ENCODE measurements at regions not wholly inside any gene's neighbourhood (a gene's known extent, or its start where the extent isn't known, plus 50 kb on each side); places are given as distances from the start of the nearest gene placed in this dataset.

DNA sequence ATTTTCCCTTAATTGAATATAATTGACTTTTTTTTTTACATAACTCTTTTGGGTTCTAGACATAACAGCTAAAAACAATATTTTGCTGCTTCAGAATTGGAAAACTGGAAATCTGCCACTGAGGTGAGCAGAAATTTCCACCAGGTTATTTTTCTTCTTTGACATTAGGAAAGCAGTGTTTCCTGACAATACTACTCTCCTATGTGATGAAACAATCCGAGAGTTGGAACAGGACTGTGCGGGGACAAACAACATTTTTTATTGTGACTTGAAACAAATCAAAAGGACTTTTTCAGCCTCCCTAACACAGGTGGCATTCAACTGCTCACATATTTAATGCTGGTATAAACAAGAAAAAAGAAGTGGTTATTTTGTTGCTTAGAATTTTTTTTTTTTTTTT is 237.2 kb downstream of the RNF152 start:
- BruUV-seq (replicated peaks), result no TSS peak
- Histone ChIP-seq H3K36me3 (ENCODE audit: control insufficient read depth in 2 of 2, extremely low read depth in 1 of 2, insufficient read depth in 2 of 2, low read length in 2 of 2) (no peaks in the 10 kb centered on the region), H3K4me2 (ENCODE audit: insufficient read depth, low read length) (no peak overlapping the region), H3K9ac (replicated peaks; ENCODE audit: extremely low read depth, insufficient read depth, low read length) (no peak overlapping the region), H3K9me1 (replicated peaks; ENCODE audit: control insufficient read depth, extremely low read depth, insufficient read depth, low read length) (no peaks in the 10 kb centered on the region), H3K79me2 (ENCODE audit: control insufficient read depth, insufficient read depth, low read length) (no peaks in the 10 kb centered on the region), H2AFZ (ENCODE audit: low read depth, low read length) (no peak overlapping the region), H3K27me3 (ENCODE audit: control insufficient read depth in 2 of 2, insufficient read depth in 2 of 2, low read length in 2 of 2) (no peaks in the 10 kb centered on the region), H3K4me1 (ENCODE audit: control insufficient read depth, extremely low read depth, insufficient read depth, low read length) (no peaks in the 10 kb centered on the region), H3K9me3 (replicated peaks; ENCODE audit: control insufficient read depth, insufficient read depth, low read length) (no peaks in the 10 kb centered on the region), H3K27ac (ENCODE audit: insufficient read depth, low read depth, low read length) (no peak overlapping the region), H4K20me1 (replicated peaks; ENCODE audit: control insufficient read depth, extremely low read depth, insufficient read depth, low read length) (no peaks in the 10 kb centered on the region), H3K4me3 (replicated peaks in 1 of 3; ENCODE audit: insufficient read depth in 1 of 3, low read depth in 1 of 3, low read length in 3 of 3) (no peak overlapping the region)
- dilution Hi-C loops (cut with MboI; ENCODE audit: extremely low pct_ligation_motif_present, low sequenced_read_pairs) (no loop called here), intact Hi-C loops (cut with micrococcal nuclease) (no loop called here)
- POLR2A ChIA-PET, result no interaction called here
- CTCF ChIA-PET, result no interaction called here
- TF ChIP-seq GATA2 (IDR thresholded peaks at IDR 0.05; ENCODE audit: insufficient read depth, insufficient read length, low read depth, low read length) (no peak), FOS (IDR thresholded peaks at IDR 0.05; ENCODE audit: borderline replicate concordance, insufficient read depth, low read length) (no peak)
- TF ChIP-seq, protein P1, sequence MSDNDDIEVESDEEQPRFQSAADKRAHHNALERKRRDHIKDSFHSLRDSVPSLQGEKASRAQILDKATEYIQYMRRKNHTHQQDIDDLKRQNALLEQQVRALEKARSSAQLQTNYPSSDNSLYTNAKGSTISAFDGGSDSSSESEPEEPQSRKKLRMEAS (IDR thresholded peaks at IDR 0.05; ENCODE audit: insufficient read depth, insufficient read length), result no peak
- peak; percentile 59 for DNase-seq (ENCODE audit: low read depth, low spot score)
- no peak for FAIRE-seq

DNA sequence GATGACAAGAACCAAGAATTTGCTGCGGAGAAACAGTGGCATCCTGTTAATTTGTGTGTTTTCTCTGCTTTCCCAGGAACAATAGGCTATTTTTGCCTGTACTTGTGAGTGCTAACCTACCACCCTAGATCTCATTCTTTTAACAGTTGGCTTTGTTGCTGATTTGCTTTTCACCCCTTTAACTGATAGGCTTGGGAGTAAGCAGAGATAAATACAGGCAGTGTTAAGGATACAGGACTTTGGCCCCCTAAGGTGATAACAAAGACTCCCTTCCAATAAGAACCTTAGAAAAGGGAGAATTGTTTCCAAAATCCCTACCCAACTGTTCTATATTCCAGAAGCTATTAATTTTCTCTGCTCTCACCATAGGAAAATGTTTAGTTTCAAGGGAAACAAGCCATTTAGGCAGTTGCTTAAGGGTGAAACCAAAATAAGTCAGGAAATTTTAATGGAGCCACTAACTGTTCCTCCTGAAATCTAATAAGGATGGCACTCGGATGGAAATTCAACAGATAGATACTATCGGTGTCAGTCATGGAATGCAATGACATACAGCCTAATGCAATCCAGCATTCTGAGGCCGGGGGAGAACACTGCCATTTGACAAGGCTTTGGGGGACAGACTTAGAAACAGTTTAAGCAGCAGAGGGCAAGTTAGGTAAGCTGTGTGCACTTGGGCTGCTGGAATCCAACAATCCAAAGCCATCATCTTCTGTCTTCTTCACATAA is 238.8 kb downstream of the RNF152 start:
- intact Hi-C loops (cut with micrococcal nuclease) (no loop called here), dilution Hi-C loops (cut with MboI; ENCODE audit: extremely low pct_ligation_motif_present, low sequenced_read_pairs) (no loop called here)
- no peak overlapping the region for H3K9ac ChIP-seq (replicated peaks; ENCODE audit: extremely low read depth, insufficient read depth, low read length)
- BruUV-seq (replicated peaks), result no TSS peak
- TF ChIP-seq GATA2 (IDR thresholded peaks at IDR 0.05; ENCODE audit: insufficient read depth, insufficient read length, low read depth, low read length), result no peak
- TF ChIP-seq EZH2 (IDR thresholded peaks at IDR 0.05; ENCODE audit: borderline replicate concordance, low read depth, low read length, severe bottlenecking), result no peak
- CTCF ChIA-PET, result interaction anchor here (1.1 kb wide), 1 partner anchor 10 kb away, joined by 3 read pairs; no protein-coding TSS in a partner anchor
- no peaks in the 10 kb centered on the region for H4K20me1 ChIP-seq (replicated peaks; ENCODE audit: control insufficient read depth, extremely low read depth, insufficient read depth, low read length)
- H3K4me3 ChIP-seq (replicated peaks in 1 of 3; ENCODE audit: insufficient read depth in 1 of 3, low read depth in 1 of 3, low read length in 3 of 3), result no peak overlapping the region
- no peaks in the 10 kb centered on the region for H3K9me3 ChIP-seq (replicated peaks; ENCODE audit: control insufficient read depth, insufficient read depth, low read length)
- no peak overlapping the region for H3K27ac ChIP-seq (ENCODE audit: insufficient read depth, low read depth, low read length)
- H3K79me2 ChIP-seq (ENCODE audit: control insufficient read depth, insufficient read depth, low read length), result no peaks in the 10 kb centered on the region
- no peak for FAIRE-seq
- POLR2A ChIA-PET, result no interaction called here
- H3K4me1 ChIP-seq (ENCODE audit: control insufficient read depth, extremely low read depth, insufficient read depth, low read length), result no peaks in the 10 kb centered on the region
- no peaks in the 10 kb centered on the region for H3K9me1 ChIP-seq (replicated peaks; ENCODE audit: control insufficient read depth, extremely low read depth, insufficient read depth, low read length)
- no peak overlapping the region for H3K4me2 ChIP-seq (ENCODE audit: insufficient read depth, low read length)
- H3K36me3 ChIP-seq (ENCODE audit: control insufficient read depth in 2 of 2, extremely low read depth in 1 of 2, insufficient read depth in 2 of 2, low read length in 2 of 2), result no peaks in the 10 kb centered on the region
- H3K27me3 ChIP-seq (ENCODE audit: control insufficient read depth in 2 of 2, insufficient read depth in 2 of 2, low read length in 2 of 2), result no peaks in the 10 kb centered on the region
- peak; percentile 28 for DNase-seq (ENCODE audit: low read depth, low spot score)
- no peak overlapping the region for H2AFZ ChIP-seq (ENCODE audit: low read depth, low read length)

All from endothelial cell of umbilical vein (primary cell).